ENCODE measurements at regions not wholly inside any gene's neighbourhood (a gene's known extent, or its start where the extent isn't known, plus 50 kb on each side); places are given as distances from the start of the nearest gene placed in this dataset.
A peak's percentile ranks its signal among the peaks of the same experiment; 100 is the strongest.

DNA sequence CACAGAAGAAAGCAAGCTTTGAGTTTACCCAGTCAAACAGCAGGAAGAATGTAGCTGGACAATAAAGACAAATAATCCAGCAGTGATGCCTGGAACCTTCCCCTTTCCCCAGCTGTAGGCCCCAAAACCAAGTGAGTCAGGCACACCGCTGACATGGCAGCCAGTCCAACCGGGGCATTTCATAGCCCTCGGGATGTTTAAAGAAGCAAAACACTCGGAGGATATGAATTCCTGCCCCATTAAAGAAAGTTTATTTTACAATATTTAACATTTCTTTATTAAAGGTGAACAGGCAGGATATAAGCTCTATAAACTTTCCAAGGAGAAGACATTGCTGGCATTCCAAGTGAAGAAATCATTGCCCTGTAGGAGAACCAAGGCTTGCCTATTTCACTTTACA is 507.6 kb upstream of the TNP1 start:
- peak; percentile 60 for DNase-seq (ENCODE audit: low read depth, low spot score)
- no peak for TF ChIP-seq CTCF (IDR thresholded peaks at IDR 0.05; ENCODE audit: low read depth, low read length)
- in situ Hi-C loops (cut with HindIII; ENCODE audit: low sequenced_read_pairs): no loop called here
- H3K4me3 ChIP-seq (ENCODE audit: low read depth, low read length): no peak overlapping the region

DNA sequence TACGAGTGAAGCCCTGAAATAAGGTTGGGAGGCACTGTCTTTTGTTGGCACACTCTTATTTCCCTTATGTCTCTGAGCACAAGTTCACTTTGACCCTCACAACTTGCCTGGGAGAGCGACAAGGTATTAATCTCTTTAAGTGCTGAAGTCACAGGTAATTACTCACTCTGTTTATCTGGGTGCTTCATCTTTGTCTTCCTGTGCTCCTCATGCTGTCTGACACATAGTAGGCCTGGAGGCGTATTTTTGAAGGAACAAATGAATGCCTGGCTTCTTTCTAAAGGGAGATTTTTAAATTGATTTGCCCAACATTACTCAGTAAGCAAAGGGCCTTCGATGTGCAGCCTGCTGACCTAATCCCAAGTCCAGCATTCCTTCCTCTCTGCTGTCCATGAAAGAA is 507.1 kb upstream of the TNP1 start:
- no peak for TF ChIP-seq CTCF (IDR thresholded peaks at IDR 0.05; ENCODE audit: low read depth, low read length)
- H3K4me3 ChIP-seq (ENCODE audit: low read depth, low read length): no peak overlapping the region
- in situ Hi-C loops (cut with HindIII; ENCODE audit: low sequenced_read_pairs): no loop called here
- peak; percentile 31 for DNase-seq (ENCODE audit: low read depth, low spot score)

GRCh38 chr2:217366266-217366895 is 506.5 kb upstream of the TNP1 start:
- in situ Hi-C loops (cut with HindIII; ENCODE audit: low sequenced_read_pairs): no loop called here
- no peak overlapping the region for H3K4me3 ChIP-seq (ENCODE audit: low read depth, low read length)
- TF ChIP-seq CTCF (IDR thresholded peaks at IDR 0.05; ENCODE audit: low read depth, low read length): no peak
- peak; percentile 90 for DNase-seq (ENCODE audit: low read depth, low spot score)

GRCh38 chr2:217365656-217366055 is 505.8 kb upstream of the TNP1 start:
- no peak for TF ChIP-seq CTCF (IDR thresholded peaks at IDR 0.05; ENCODE audit: low read depth, low read length)
- H3K4me3 ChIP-seq (ENCODE audit: low read depth, low read length): no peak overlapping the region
- in situ Hi-C loops (cut with HindIII; ENCODE audit: low sequenced_read_pairs): no loop called here
- no peak for DNase-seq (ENCODE audit: low read depth, low spot score)

GRCh38 chr2:217364224-217364623 is 504.4 kb upstream of the TNP1 start:
- in situ Hi-C loops (cut with HindIII; ENCODE audit: low sequenced_read_pairs): no loop called here
- no peak overlapping the region for H3K4me3 ChIP-seq (ENCODE audit: low read depth, low read length)
- DNase-seq (ENCODE audit: low read depth, low spot score): no peak
- no peak for TF ChIP-seq CTCF (IDR thresholded peaks at IDR 0.05; ENCODE audit: low read depth, low read length)

DNA sequence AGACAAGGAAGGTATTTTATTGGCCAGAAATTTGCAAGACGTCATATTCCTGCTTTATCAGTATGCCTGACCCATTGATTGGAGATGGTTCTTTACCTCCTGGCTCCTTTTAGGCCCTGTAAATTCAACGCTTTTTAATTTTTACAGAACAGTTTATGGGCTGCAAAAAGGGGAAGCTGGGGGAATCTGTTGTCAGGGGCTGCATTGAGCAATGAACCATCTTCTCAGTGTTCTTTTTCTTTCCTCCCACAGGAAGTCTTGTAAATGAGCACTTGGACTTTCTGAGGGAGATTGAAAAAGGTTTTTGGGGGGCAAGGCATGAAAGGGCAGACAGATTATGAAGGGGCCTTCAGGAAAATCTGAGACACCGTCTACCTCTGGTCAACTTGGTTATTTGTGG is 503.6 kb upstream of the TNP1 start:
- no peak for DNase-seq (ENCODE audit: low read depth, low spot score)
- no peak overlapping the region for H3K4me3 ChIP-seq (ENCODE audit: low read depth, low read length)
- TF ChIP-seq CTCF (IDR thresholded peaks at IDR 0.05; ENCODE audit: low read depth, low read length): no peak
- in situ Hi-C loops (cut with HindIII; ENCODE audit: low sequenced_read_pairs): no loop called here

DNA sequence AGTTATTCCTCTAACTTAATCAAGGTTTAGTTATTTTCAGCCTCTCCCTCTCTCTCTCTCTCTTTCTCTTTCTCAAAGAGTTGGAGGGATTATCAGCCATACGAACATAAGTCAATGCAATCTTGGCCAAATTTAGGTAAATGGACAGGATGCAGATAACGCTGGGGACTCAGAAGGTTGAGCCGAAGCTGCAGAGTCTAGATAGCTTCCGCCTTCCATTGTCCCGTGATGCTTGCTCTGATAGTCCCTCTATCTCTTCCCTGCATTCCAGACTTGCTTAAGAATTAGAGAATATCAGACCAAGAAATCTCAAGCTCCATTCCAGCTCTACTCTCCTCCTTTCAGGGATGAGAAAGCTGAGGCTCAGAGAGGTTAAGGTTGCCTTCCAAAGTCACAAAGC is 502.8 kb upstream of the TNP1 start:
- H3K4me3 ChIP-seq (ENCODE audit: low read depth, low read length): no peak overlapping the region
- in situ Hi-C loops (cut with HindIII; ENCODE audit: low sequenced_read_pairs): no loop called here
- no peak for TF ChIP-seq CTCF (IDR thresholded peaks at IDR 0.05; ENCODE audit: low read depth, low read length)
- DNase-seq (ENCODE audit: low read depth, low spot score): no peak

Measured in astrocyte of the spinal cord (primary cell).